Tibial artery (tissue), 4 donors: ENCODE measurements at regions not wholly inside any gene's neighbourhood (a gene's known extent, or its start where the extent isn't known, plus 50 kb on each side); places are given as distances from the start of the nearest gene placed in this dataset.

Experiments used
- DNase-seq, 2 donors: peaks; one replicate each; pipeline ENCODE4 v3.0.0-alpha.2; 2019
- H3K27ac ChIP-seq, 2 donors: fragments of 200-600 bp; sonication (generic) in 1 of 2; 1 replicate in 1 of 2; 2 replicates in 1 of 2; pipeline ENCODE4 v1.5.1; 2018 to 2019; ENCODE audit warnings: mild to moderate bottlenecking in 1 of 2
- H3K27me3 ChIP-seq, 2 donors: fragments of 200-600 bp; sonication (generic) in 1 of 2; one replicate each; pipeline versions ENCODE4 v1.5.1 to v1.6.0; 2016 to 2019
- H3K36me3 ChIP-seq, 3 donors: fragments of 200-600 bp; sonication (generic) in 2 of 3; one replicate each; pipeline ENCODE4 v1.5.1; 2016 to 2019; ENCODE audit warnings: mild to moderate bottlenecking in 2 of 3
- H3K4me1 ChIP-seq, 4 donors: fragments of 200-600 bp; sonication (generic) in 2 of 4; 1 replicate in 3 of 4; 2 replicates in 1 of 4; pipeline ENCODE4 v1.5.1; 2016 to 2019
- H3K4me3 ChIP-seq, 2 donors: fragments of 200-600 bp; sonication (generic) in 1 of 2; 1 replicate in 1 of 2; 2 replicates in 1 of 2; pipeline ENCODE4 v1.5.1; 2018 to 2019; ENCODE audit warnings: mild to moderate bottlenecking in 2 of 2
- H3K9me3 ChIP-seq, 3 donors: fragments of 200-600 bp; sonication (generic) in 1 of 3; one replicate each; pipeline ENCODE4 v1.5.1; 2016 to 2019
- intact Hi-C: fragments of 100-400 bp; cut with DNase I; formaldehyde crosslinking; loops from one replicate; pipeline ENCODE4 v1.15.0; 2023; ENCODE audit warnings: low total_unique reads
- TF ChIP-seq, protein P1 (sequence below), 2 experiments: fragments of 200-600 bp in 1 of 2; fragments of 450-650 bp in 1 of 2; IDR thresholded peaks; one replicate each; pipeline ENCODE4 v1.5.1; 2017 to 2019; ENCODE audit warnings: antibody characterized with exemption in 2 of 2, mild to moderate bottlenecking in 1 of 2, moderate library complexity in 1 of 2

DNA sequence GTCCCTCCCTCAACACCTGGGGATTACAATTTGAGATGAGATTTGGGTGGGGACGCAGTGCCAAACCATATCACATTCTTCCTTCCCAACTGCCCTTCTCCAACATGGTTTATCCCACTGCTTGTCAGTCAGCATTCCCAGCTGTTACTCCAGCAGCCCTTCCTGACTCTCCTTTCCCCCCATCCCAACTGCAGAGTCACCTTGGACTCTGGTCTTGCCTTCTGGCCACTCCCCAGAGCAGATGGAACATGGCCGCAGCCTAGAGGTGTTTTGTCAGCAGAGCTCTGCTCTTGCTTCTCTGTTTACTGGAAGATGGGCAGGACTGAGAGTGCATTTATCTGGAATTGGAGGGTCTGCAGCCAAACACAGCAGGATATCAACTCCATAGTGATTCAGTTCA is 51.2 kb upstream of the MEX3C start:
- H3K27me3 ChIP-seq: no peaks in the 10 kb centered on the region
- H3K9me3 ChIP-seq: no peaks in the 10 kb centered on the region
- no peak overlapping the region for H3K4me3 ChIP-seq
- no peak overlapping the region for H3K27ac ChIP-seq
- intact Hi-C loops: no loop called here
- TF ChIP-seq, protein P1, sequence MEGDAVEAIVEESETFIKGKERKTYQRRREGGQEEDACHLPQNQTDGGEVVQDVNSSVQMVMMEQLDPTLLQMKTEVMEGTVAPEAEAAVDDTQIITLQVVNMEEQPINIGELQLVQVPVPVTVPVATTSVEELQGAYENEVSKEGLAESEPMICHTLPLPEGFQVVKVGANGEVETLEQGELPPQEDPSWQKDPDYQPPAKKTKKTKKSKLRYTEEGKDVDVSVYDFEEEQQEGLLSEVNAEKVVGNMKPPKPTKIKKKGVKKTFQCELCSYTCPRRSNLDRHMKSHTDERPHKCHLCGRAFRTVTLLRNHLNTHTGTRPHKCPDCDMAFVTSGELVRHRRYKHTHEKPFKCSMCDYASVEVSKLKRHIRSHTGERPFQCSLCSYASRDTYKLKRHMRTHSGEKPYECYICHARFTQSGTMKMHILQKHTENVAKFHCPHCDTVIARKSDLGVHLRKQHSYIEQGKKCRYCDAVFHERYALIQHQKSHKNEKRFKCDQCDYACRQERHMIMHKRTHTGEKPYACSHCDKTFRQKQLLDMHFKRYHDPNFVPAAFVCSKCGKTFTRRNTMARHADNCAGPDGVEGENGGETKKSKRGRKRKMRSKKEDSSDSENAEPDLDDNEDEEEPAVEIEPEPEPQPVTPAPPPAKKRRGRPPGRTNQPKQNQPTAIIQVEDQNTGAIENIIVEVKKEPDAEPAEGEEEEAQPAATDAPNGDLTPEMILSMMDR (IDR thresholded peaks at IDR 0.05): no peak
- H3K4me1 ChIP-seq: no peaks in the 10 kb centered on the region
- no peaks in the 10 kb centered on the region for H3K36me3 ChIP-seq
- no peak for DNase-seq

DNA sequence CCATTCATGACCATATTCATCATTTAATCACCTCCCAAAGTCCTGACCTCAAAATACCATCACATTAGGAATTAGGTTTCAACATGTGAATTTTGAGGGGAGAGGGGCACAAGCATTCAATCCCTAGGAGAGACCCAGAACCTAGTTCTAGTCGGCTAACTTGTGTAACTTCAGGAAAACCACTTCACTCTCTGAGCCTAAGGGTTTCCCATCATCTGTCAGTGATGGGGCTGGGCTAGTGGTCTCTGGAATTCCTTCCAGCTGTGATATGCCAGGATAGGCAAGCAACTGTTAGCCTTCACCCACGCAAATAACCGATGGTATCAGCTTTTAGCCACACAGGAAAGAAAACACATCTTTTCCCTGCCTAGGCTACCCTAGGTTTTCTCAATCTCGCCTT is 52.5 kb upstream of the MEX3C start:
- Histone ChIP-seq H3K9me3 (no peaks in the 10 kb centered on the region), H3K4me3 (no peak overlapping the region), H3K4me1 (no peaks in the 10 kb centered on the region), H3K27ac (no peak overlapping the region), H3K36me3 (no peaks in the 10 kb centered on the region), H3K27me3 (no peaks in the 10 kb centered on the region)
- DNase-seq: no peak
- TF ChIP-seq, protein P1 (IDR thresholded peaks at IDR 0.05): no peak
- intact Hi-C loops: no loop called here

DNA sequence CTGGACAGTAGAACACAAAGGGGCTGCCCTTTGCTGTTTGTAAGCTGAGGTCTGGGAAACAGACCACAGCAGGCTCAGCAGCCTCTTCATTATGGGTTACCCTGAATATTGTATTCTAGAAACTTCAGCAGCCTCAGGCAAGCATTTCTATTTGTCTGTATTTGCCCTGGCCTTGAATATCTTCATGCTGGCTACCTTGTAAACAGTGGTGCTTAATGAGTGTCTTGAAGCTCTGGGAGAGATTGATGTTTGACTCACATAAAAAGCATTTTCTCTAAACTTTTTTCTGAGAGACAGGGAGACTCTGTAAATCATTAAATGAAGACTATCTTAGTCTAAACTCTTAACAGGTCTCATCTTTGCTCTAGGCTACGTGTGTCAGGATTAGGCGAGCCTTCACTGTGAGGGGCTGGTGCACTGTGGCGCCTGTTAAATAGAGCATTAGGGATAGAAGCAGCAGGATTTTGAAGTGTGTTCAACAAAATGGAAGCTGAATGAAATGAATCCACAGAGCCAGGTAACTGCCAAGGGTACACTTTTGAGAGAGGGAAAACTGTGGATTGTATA is 53.1 kb upstream of the MEX3C start:
- H3K36me3 ChIP-seq: no peaks in the 10 kb centered on the region
- H3K27ac ChIP-seq: no peak overlapping the region
- no peak for DNase-seq
- TF ChIP-seq, protein P1 (IDR thresholded peaks at IDR 0.05): no peak
- no peaks in the 10 kb centered on the region for H3K27me3 ChIP-seq
- H3K4me3 ChIP-seq: no peak overlapping the region
- H3K9me3 ChIP-seq: no peaks in the 10 kb centered on the region
- intact Hi-C loops: no loop called here
- no peaks in the 10 kb centered on the region for H3K4me1 ChIP-seq

DNA sequence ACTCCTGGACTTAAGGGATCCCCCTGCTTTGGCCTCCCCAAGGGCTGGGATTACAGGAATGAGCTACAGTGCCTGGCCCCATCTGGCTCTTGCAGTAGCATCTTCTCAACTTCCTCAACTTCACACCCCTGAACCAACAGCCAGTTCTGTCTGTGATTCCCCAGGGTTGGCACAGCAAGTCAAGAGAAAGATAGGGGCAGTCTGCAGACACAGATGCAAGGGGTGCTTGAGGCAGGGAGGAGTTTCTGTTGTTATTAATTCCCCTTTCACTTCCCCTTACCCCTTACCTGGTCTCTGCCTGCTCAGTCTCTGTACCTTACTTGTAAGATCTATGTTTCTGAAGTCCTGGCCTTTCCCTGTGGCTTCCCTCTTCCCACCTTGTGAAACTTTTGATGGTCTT is 54.1 kb upstream of the MEX3C start:
- no peak overlapping the region for H3K27ac ChIP-seq
- H3K9me3 ChIP-seq: no peaks in the 10 kb centered on the region
- H3K27me3 ChIP-seq: no peaks in the 10 kb centered on the region
- intact Hi-C loops: no loop called here
- DNase-seq: no peak
- no peaks in the 10 kb centered on the region for H3K4me1 ChIP-seq
- no peak overlapping the region for H3K4me3 ChIP-seq
- H3K36me3 ChIP-seq: no peaks in the 10 kb centered on the region
- TF ChIP-seq, protein P1 (IDR thresholded peaks at IDR 0.05): no peak

DNA sequence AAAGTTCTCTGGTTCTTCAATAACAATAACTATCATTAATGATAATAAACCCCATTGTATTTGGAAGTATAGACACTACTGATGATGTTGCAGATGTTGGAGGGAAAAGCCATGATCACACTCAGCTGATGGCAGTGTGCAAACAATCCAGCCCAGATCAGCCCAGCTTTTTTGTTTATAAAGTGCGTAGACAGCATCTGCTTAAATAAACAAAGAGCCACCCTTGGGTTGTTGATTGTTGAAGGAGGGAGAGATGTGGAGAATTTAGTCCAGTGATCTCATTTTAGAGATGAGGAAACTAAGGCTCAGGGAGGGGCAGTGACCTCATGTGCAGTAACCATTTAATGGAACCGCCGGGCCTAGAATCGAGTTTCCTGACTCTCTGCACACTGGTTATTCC is 56.0 kb upstream of the MEX3C start:
- Histone ChIP-seq H3K9me3 (no peaks in the 10 kb centered on the region), H3K4me3 (no peak overlapping the region), H3K4me1 (no peaks in the 10 kb centered on the region), H3K27me3 (no peaks in the 10 kb centered on the region), H3K27ac (no peak overlapping the region), H3K36me3 (no peaks in the 10 kb centered on the region)
- TF ChIP-seq, protein P1 (IDR thresholded peaks at IDR 0.05): no peak
- no peak for DNase-seq
- intact Hi-C loops: no loop called here

DNA sequence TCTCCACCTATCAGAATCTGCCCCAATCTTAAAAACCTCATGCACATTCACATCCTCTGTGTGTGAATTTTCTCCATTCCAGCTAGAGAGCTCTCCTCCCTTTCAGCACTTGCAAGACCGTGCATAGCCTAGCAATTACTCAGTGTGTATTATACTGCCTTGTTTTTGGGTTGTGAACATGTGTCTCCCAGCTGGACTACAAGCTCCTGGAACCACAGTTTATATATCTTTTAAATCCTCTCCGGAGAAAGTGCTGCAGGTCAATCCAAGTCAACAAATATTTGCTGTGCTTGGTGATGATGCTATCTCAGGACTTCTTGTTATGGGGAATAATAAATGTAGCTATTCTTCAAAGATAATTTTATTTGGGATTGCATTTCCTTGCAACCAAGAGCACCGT is 58.2 kb upstream of the MEX3C start:
- Histone ChIP-seq H3K9me3 (no peaks in the 10 kb centered on the region), H3K27ac (no peak overlapping the region), H3K36me3 (no peaks in the 10 kb centered on the region), H3K4me3 (no peak overlapping the region), H3K27me3 (peaks cover 0 to 5% of the 10 kb centered on the region in 2 donors), H3K4me1 (no peaks in the 10 kb centered on the region)
- intact Hi-C loops: no loop called here
- TF ChIP-seq, protein P1 (IDR thresholded peaks at IDR 0.05): no peak
- no peak for DNase-seq
